Muscle layer of colon (tissue), 2 donors: ENCODE measurements at regions not wholly inside any gene's neighbourhood (a gene's known extent, or its start where the extent isn't known, plus 50 kb on each side); places are given as distances from the start of the nearest gene placed in this dataset.

Experiments
- H3K27ac ChIP-seq: one replicate; pipeline ENCODE4 v1.7.0; 2013; ENCODE audit warnings: low read depth, mild to moderate bottlenecking, low read length, moderate library complexity
- H3K27me3 ChIP-seq, 2 donors: one replicate each; pipeline ENCODE4 v1.7.0; 2013; ENCODE audit warnings: low read length in 2 of 2, mild to moderate bottlenecking in 2 of 2; ENCODE audit not compliant: insufficient read depth in 2 of 2, control insufficient read depth in 1 of 2
- H3K36me3 ChIP-seq: one replicate; pipeline ENCODE4 v1.7.0; 2013; ENCODE audit warnings: mild to moderate bottlenecking, low read length; ENCODE audit not compliant: insufficient read depth
- H3K4me1 ChIP-seq: one replicate; pipeline ENCODE4 v1.7.0; 2013; ENCODE audit warnings: mild to moderate bottlenecking, low read length; ENCODE audit not compliant: insufficient read depth
- H3K4me3 ChIP-seq, 2 donors: one replicate each; pipeline ENCODE4 v1.7.0; 2013; ENCODE audit warnings: low read length in 2 of 2, low read depth in 1 of 2, mild to moderate bottlenecking in 1 of 2, moderate library complexity in 1 of 2
- H3K9ac ChIP-seq: one replicate; pipeline ENCODE4 v1.7.0; 2013; ENCODE audit warnings: low read length
- H3K9me3 ChIP-seq: one replicate; pipeline ENCODE4 v1.7.0; 2013; ENCODE audit warnings: mild to moderate bottlenecking, low read length
- donor health status: abdominal sarcoma.
- donor health status: Adenocarcinoma of cecum.

- Histone ChIP-seq H3K9me3 (no peaks in the 10 kb centered on the region), H3K27ac (no peak overlapping the region), H3K36me3 (no peaks in the 10 kb centered on the region), H3K27me3 (no peaks in the 10 kb centered on the region), H3K4me3 (no peak overlapping the region), H3K9ac (no peak overlapping the region), H3K4me1 (peaks cover 8% of the 10 kb centered on the region)
Measured at GRCh38 chr13:100810481-100810880, 135.9 kb upstream of the TMTC4 start.

GRCh38 chr13:100809856-100810255 is 135.3 kb upstream of the TMTC4 start:
- Histone ChIP-seq H3K4me3 (no peak overlapping the region), H3K27ac (no peak overlapping the region), H3K27me3 (no peaks in the 10 kb centered on the region), H3K36me3 (no peaks in the 10 kb centered on the region), H3K4me1 (peaks cover 2% of the 10 kb centered on the region), H3K9ac (no peak overlapping the region), H3K9me3 (no peaks in the 10 kb centered on the region)

- no peaks in the 10 kb centered on the region for H3K9me3 ChIP-seq
- H3K4me3 ChIP-seq = no peak overlapping the region
- no peak overlapping the region for H3K27ac ChIP-seq
- H3K4me1 ChIP-seq = no peaks in the 10 kb centered on the region
- no peaks in the 10 kb centered on the region for H3K36me3 ChIP-seq
- H3K9ac ChIP-seq = no peak overlapping the region
- no peaks in the 10 kb centered on the region for H3K27me3 ChIP-seq
Measured at GRCh38 chr13:100809129-100809390, 134.5 kb upstream of the TMTC4 start.

GRCh38 chr13:100808330-100809128 is 133.9 kb upstream of the TMTC4 start:
- Histone ChIP-seq H3K9me3 (no peaks in the 10 kb centered on the region), H3K4me1 (no peaks in the 10 kb centered on the region), H3K27me3 (no peaks in the 10 kb centered on the region), H3K9ac (no peak overlapping the region), H3K27ac (no peak overlapping the region), H3K36me3 (no peaks in the 10 kb centered on the region), H3K4me3 (no peak overlapping the region)

GRCh38 chr13:100803091-100803490 is 128.5 kb upstream of the TMTC4 start:
- no peaks in the 10 kb centered on the region for H3K4me1 ChIP-seq
- H3K36me3 ChIP-seq = no peaks in the 10 kb centered on the region
- no peak overlapping the region for H3K27ac ChIP-seq
- no peaks in the 10 kb centered on the region for H3K27me3 ChIP-seq
- no peak overlapping the region for H3K9ac ChIP-seq
- no peaks in the 10 kb centered on the region for H3K9me3 ChIP-seq
- H3K4me3 ChIP-seq = no peak overlapping the region

- H3K4me3 ChIP-seq = no peak overlapping the region
- no peaks in the 10 kb centered on the region for H3K9me3 ChIP-seq
- H3K27me3 ChIP-seq = no peaks in the 10 kb centered on the region
- no peak overlapping the region for H3K9ac ChIP-seq
- H3K4me1 ChIP-seq = no peaks in the 10 kb centered on the region
- no peak overlapping the region for H3K27ac ChIP-seq
- no peaks in the 10 kb centered on the region for H3K36me3 ChIP-seq
Measured at GRCh38 chr13:100800283-100800875, 125.8 kb upstream of the TMTC4 start.

- no peak overlapping the region for H3K4me3 ChIP-seq
- H3K27me3 ChIP-seq = no peaks in the 10 kb centered on the region
- H3K9me3 ChIP-seq = no peaks in the 10 kb centered on the region
- no peak overlapping the region for H3K9ac ChIP-seq
- H3K4me1 ChIP-seq = no peaks in the 10 kb centered on the region
- no peaks in the 10 kb centered on the region for H3K36me3 ChIP-seq
- H3K27ac ChIP-seq = no peak overlapping the region
Measured at GRCh38 chr13:100798739-100799361, 124.3 kb upstream of the TMTC4 start.

- no peaks in the 10 kb centered on the region for H3K27me3 ChIP-seq
- no peak overlapping the region for H3K9ac ChIP-seq
- H3K9me3 ChIP-seq = no peaks in the 10 kb centered on the region
- H3K4me3 ChIP-seq = no peak overlapping the region
- no peak overlapping the region for H3K27ac ChIP-seq
- no peaks in the 10 kb centered on the region for H3K4me1 ChIP-seq
- H3K36me3 ChIP-seq = no peaks in the 10 kb centered on the region
Measured at GRCh38 chr13:100797921-100798320, 123.3 kb upstream of the TMTC4 start.

GRCh38 chr13:100796463-100796862 is 121.9 kb upstream of the TMTC4 start:
- H3K27me3 ChIP-seq = no peaks in the 10 kb centered on the region
- H3K27ac ChIP-seq = no peak overlapping the region
- no peaks in the 10 kb centered on the region for H3K4me1 ChIP-seq
- no peaks in the 10 kb centered on the region for H3K9me3 ChIP-seq
- no peak overlapping the region for H3K4me3 ChIP-seq
- H3K36me3 ChIP-seq = no peaks in the 10 kb centered on the region
- H3K9ac ChIP-seq = no peak overlapping the region

- Histone ChIP-seq H3K9ac (no peak overlapping the region), H3K36me3 (no peaks in the 10 kb centered on the region), H3K9me3 (no peaks in the 10 kb centered on the region), H3K4me3 (no peak overlapping the region), H3K27ac (no peak overlapping the region), H3K4me1 (no peaks in the 10 kb centered on the region), H3K27me3 (no peaks in the 10 kb centered on the region)
Measured at GRCh38 chr13:100794575-100794974, 120.0 kb upstream of the TMTC4 start.

- H3K4me3 ChIP-seq = no peak overlapping the region
- H3K9ac ChIP-seq = no peak overlapping the region
- H3K36me3 ChIP-seq = no peaks in the 10 kb centered on the region
- H3K9me3 ChIP-seq = no peaks in the 10 kb centered on the region
- H3K4me1 ChIP-seq = no peaks in the 10 kb centered on the region
- no peak overlapping the region for H3K27ac ChIP-seq
- no peaks in the 10 kb centered on the region for H3K27me3 ChIP-seq
Measured at GRCh38 chr13:100790405-100790804, 115.8 kb upstream of the TMTC4 start.

- Histone ChIP-seq H3K9me3 (no peaks in the 10 kb centered on the region), H3K27ac (no peak overlapping the region), H3K27me3 (no peaks in the 10 kb centered on the region), H3K9ac (no peak overlapping the region), H3K4me1 (no peaks in the 10 kb centered on the region), H3K4me3 (no peak overlapping the region), H3K36me3 (no peaks in the 10 kb centered on the region)
Measured at GRCh38 chr13:100789968-100790367, 115.4 kb upstream of the TMTC4 start.
